Endodermal cell (in vitro differentiated cells): ENCODE measurements at regions not wholly inside any gene's neighbourhood (a gene's known extent, or its start where the extent isn't known, plus 50 kb on each side); places are given as distances from the start of the nearest gene placed in this dataset.

Experiments
- DNase-seq: peaks from one replicate; pipeline ENCODE4 v3.0.0-alpha.2; 2017
- H3K27ac ChIP-seq: 2 replicates; pipeline ENCODE4 v1.5.1; 2013; ENCODE audit warnings: mild to moderate bottlenecking, low read depth, low read length, moderate library complexity
- H3K27me3 ChIP-seq: 2 replicates; pipeline ENCODE4 v1.6.1; 2013; ENCODE audit warnings: mild to moderate bottlenecking, low read length, moderate library complexity; ENCODE audit not compliant: insufficient read depth, control insufficient read depth, poor library complexity, severe bottlenecking
- H3K36me3 ChIP-seq: 2 replicates; pipeline ENCODE4 v1.7.0; 2013; ENCODE audit warnings: mild to moderate bottlenecking, low read length, moderate library complexity; ENCODE audit not compliant: control insufficient read depth, insufficient read depth
- H3K4me1 ChIP-seq: one replicate; pipeline ENCODE4 v1.7.0; 2013; ENCODE audit warnings: low read length; ENCODE audit not compliant: control insufficient read depth, insufficient read depth
- H3K4me3 ChIP-seq: 2 replicates; pipeline ENCODE4 v1.5.1; 2013; ENCODE audit warnings: mild to moderate bottlenecking, low read length, moderate library complexity
- H3K9ac ChIP-seq: 2 replicates; pipeline ENCODE4 v1.6.1; 2013; ENCODE audit warnings: mild to moderate bottlenecking, low read length, moderate library complexity; ENCODE audit not compliant: poor library complexity, severe bottlenecking; ENCODE audit errors: extremely low read depth
- H3K9me3 ChIP-seq: 2 replicates; pipeline ENCODE4 v1.6.1; 2013; ENCODE audit warnings: mild to moderate bottlenecking, low read length, moderate library complexity; ENCODE audit not compliant: control insufficient read depth
- H3K27ac Mint-ChIP-seq: 2 replicates; pipeline ENCODE4 v1.8.0; 2020; ENCODE audit warnings: mixed read lengths
- H3K27me3 Mint-ChIP-seq: 2 replicates; pipeline ENCODE4 v1.8.0; 2021; ENCODE audit warnings: mild to moderate bottlenecking, mixed read lengths; ENCODE audit not compliant: insufficient read depth
- H3K36me3 Mint-ChIP-seq: 2 replicates; pipeline ENCODE4 v1.8.0; 2020; ENCODE audit warnings: low read depth, mixed read lengths
- H3K4me1 Mint-ChIP-seq: 2 replicates; pipeline ENCODE4 v1.8.0; 2020; ENCODE audit warnings: mixed read lengths
- H3K4me3 Mint-ChIP-seq: 2 replicates; pipeline ENCODE4 v1.8.0; 2020; ENCODE audit warnings: mild to moderate bottlenecking, moderate library complexity, mixed read lengths
- H3K9me3 Mint-ChIP-seq: 2 replicates; pipeline ENCODE4 v1.8.0; 2020; ENCODE audit warnings: mild to moderate bottlenecking, mixed read lengths
- CTCF ChIP-seq: fragments of 200-600 bp; sonication (generic); conservative IDR thresholded peaks from 2 replicates; pipeline ENCODE4 v1.5.0; 2021; ENCODE audit warnings: antibody characterized with exemption, mild to moderate bottlenecking
- WGBS, 2 experiments: methylation state at CpG; one replicate each; pipeline versions ENCODE4 v1.1.5 to v1.1.7; 2013; ENCODE audit warnings: missing lambda C conversion rate in 2 of 2, mixed read lengths in 1 of 2; ENCODE audit not compliant: insufficient coverage in 1 of 2, insufficient read length in 1 of 2; 5-methylcytosine and 5-hydroxymethylcytosine counted together

GRCh38 chr11:91129596-91129995 lies 906.7 kb upstream of the CHORDC1 start:
- H3K9me3 Mint-ChIP-seq: no peaks in the 10 kb centered on the region
- H3K36me3 Mint-ChIP-seq: no peaks in the 10 kb centered on the region

GRCh38 chr11:91124363-91124762 lies 901.5 kb upstream of the CHORDC1 start:
- H3K4me1 Mint-ChIP-seq: no peaks in the 10 kb centered on the region
- no peak overlapping the region for H3K27ac Mint-ChIP-seq
- no peaks in the 10 kb centered on the region for H3K4me1 ChIP-seq
- no peak overlapping the region for H3K27ac ChIP-seq
- H3K4me3 Mint-ChIP-seq: no peak overlapping the region
- 92 to 100% methylated on average over 1 of the region's 1 CpG for WGBS, 2 experiments
- H3K36me3 ChIP-seq: no peaks in the 10 kb centered on the region
- H3K9me3 Mint-ChIP-seq: no peaks in the 10 kb centered on the region
- H3K4me3 ChIP-seq: no peak overlapping the region
- DNase-seq: no peak
- no peaks in the 10 kb centered on the region for H3K9me3 ChIP-seq
- no peaks in the 10 kb centered on the region for H3K36me3 Mint-ChIP-seq
- no peak overlapping the region for H3K9ac ChIP-seq
- TF ChIP-seq CTCF: no peak
- H3K27me3 Mint-ChIP-seq: no peaks in the 10 kb centered on the region
- H3K27me3 ChIP-seq: no peaks in the 10 kb centered on the region

More at GRCh38 chr11:91129596-91129995, 906.7 kb upstream of the CHORDC1 start:
- no peak overlapping the region for H3K27ac Mint-ChIP-seq
- Histone ChIP-seq H3K27ac (no peak overlapping the region), H3K9ac (no peak overlapping the region), H3K4me3 (no peak overlapping the region), H3K4me1 (no peaks in the 10 kb centered on the region), H3K27me3 (no peaks in the 10 kb centered on the region), H3K9me3 (no peaks in the 10 kb centered on the region), H3K36me3 (no peaks in the 10 kb centered on the region)
- no peak overlapping the region for H3K4me3 Mint-ChIP-seq
- WGBS, 2 experiments: 91% methylated on average over 3 of the region's 3 CpGs; no CpG with 5 or more reads in 1 of the 2 experiments
- DNase-seq: no peak
- no peaks in the 10 kb centered on the region for H3K27me3 Mint-ChIP-seq
- no peak for TF ChIP-seq CTCF
- no peaks in the 10 kb centered on the region for H3K4me1 Mint-ChIP-seq

- H3K27ac Mint-ChIP-seq: no peak overlapping the region
- H3K4me1 Mint-ChIP-seq: no peaks in the 10 kb centered on the region
- no peak for DNase-seq
- no peak overlapping the region for H3K27ac ChIP-seq
- H3K4me3 ChIP-seq: no peak overlapping the region
- no peaks in the 10 kb centered on the region for H3K4me1 ChIP-seq
- H3K36me3 ChIP-seq: no peaks in the 10 kb centered on the region
- no peaks in the 10 kb centered on the region for H3K9me3 ChIP-seq
- no peaks in the 10 kb centered on the region for H3K9me3 Mint-ChIP-seq
- H3K27me3 ChIP-seq: peaks cover 6% of the 10 kb centered on the region
- WGBS, 2 experiments: 61 to 91% methylated on average over 1 of the region's 1 CpG
- no peak for TF ChIP-seq CTCF
- H3K27me3 Mint-ChIP-seq: peaks cover 2% of the 10 kb centered on the region
- no peak overlapping the region for H3K9ac ChIP-seq
- H3K4me3 Mint-ChIP-seq: no peak overlapping the region
- H3K36me3 Mint-ChIP-seq: no peaks in the 10 kb centered on the region
Observed at GRCh38 chr11:91115116-91115515, 892.3 kb upstream of the CHORDC1 start.
